Left cardiac atrium (tissue), 4 donors: ENCODE measurements at regions not wholly inside any gene's neighbourhood (a gene's known extent, or its start where the extent isn't known, plus 50 kb on each side); places are given as distances from the start of the nearest gene placed in this dataset.
"Not testable (repeated sequence)": the region's sequence is repeated elsewhere in the genome, so short reads cannot be mapped to it uniquely, and the experiment has no call there.

Source experiments
- ATAC-seq, 2 donors: fragments of 200-7000 bp; cut with Tn5 transposase; one replicate each; pipeline ENCODE4 v1.9.1; 2020; ENCODE audit warnings: mild to moderate bottlenecking in 2 of 2, moderate library complexity in 2 of 2
- DNase-seq: peaks from one replicate; pipeline ENCODE4 v3.0.0-alpha.2; 2020
- intact Hi-C, 2 donors: fragments of 100-400 bp; cut with DNase I; formaldehyde crosslinking; loops; one replicate each; pipeline versions ENCODE4 v1.14.1 to v1.15.1; 2022 to 2023
- donor health status: DM: no; HTN: yes; CAD: no.
- donor health status: DM: no; HTN: yes; CAD: no; lungs with severe emphysema.
- donor health status: DM: yes; HTN: yes; CAD: no.
- donor health status: Dilated cardiomyopathy.

GRCh38 chr5:9833871-9834270 is 203.7 kb upstream of the TAS2R1 start:
- no peak for DNase-seq
- ATAC-seq: no peak
- intact Hi-C loops: no loop called here

DNA sequence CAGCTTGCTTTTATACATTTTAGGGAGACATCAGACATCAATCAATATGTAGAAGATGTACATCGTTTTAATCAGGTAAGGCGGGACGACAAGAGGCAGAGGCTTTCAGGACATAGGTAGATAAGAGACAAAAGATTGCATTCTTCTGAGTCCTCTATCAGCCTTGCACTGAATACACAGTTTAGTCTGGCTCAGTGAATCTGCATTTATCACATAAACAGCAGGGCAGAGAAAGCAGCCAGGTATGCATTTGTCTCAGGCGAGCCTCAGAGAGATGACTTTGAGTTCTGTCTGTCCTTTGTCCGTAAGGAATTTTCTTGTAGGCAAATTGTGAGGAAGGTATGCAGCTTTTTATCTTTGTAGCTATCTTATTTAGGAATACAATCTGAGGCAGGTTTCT is 202.8 kb upstream of the TAS2R1 start:
- ATAC-seq (no peak), DNase-seq (no peak)
- intact Hi-C loops: no loop called here

GRCh38 chr5:9831823-9832222 is 201.7 kb upstream of the TAS2R1 start:
- intact Hi-C loops: no loop called here
- DNase-seq: no peak

DNA sequence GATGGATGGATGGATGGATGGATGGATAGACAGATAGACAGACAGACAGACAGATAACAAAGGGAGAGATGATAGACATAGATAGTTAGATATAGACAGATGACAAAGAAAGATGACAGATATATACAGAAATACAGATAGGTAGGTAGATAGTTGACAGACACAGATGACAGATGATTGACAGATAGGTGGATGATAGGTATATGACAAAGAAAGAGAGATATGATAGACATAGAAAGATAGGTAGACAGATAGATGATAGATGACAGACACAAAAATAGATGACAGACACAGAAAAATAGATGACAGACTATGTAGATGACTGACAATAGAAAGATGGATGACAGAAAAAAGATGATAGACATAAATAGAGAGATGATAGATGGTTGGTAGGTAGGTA is 200.0 kb upstream of the TAS2R1 start:
- no peak for ATAC-seq
- intact Hi-C loops: no loop called here
- no peak for DNase-seq

More at GRCh38 chr5:9831823-9832222, 201.7 kb upstream of the TAS2R1 start:
- ATAC-seq: no peak

DNA sequence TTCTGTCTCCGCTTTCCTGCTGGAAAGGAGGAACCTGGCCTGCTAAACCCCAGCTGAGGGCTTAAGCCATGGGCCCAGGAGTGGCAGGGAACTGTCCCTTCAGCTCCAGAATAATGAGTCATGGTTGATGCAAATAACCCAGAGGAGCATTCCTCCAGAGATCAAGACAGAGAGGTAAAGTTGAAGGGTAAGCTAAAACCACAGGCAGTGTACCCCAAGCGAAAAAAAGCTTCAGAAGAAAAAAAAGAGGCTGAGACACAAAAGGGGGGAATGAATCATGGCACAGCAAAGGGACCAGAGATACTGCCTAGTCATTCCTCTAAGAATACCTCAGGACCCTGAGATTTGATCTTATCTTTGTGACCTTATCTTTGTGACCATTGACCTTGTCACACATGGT is 199.5 kb upstream of the TAS2R1 start:
- no peak for DNase-seq
- no peak for ATAC-seq
- intact Hi-C loops: no loop called here

GRCh38 chr5:9820691-9821449 is 190.7 kb upstream of the TAS2R1 start:
- intact Hi-C loops: no loop called here
- ATAC-seq (no peak), DNase-seq (no peak)

GRCh38 chr5:9818340-9818845 is 188.2 kb upstream of the TAS2R1 start:
- no peak for ATAC-seq
- intact Hi-C loops: no loop called here
- DNase-seq: no peak

DNA sequence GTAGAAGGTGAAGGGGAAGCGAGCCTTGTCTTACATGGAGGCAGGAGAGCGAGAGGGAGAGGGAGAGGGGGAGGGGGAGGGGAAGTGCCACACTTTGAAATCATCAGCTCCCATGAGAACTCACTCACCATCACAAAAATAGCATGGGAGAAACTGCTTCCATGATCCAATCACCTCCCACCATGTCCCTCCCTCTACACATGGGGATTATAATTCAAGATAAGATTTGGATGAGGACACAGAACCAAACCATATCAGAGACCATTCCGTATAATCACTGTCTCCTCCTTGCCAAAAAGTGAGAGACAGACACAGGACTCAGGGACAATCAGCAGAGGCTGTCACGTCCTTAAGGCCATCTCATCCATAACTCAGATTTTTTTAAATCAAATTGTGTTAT is 187.7 kb upstream of the TAS2R1 start:
- intact Hi-C loops: no loop called here
- ATAC-seq (no peak), DNase-seq (no peak)

GRCh38 chr5:9815051-9815450 is 184.9 kb upstream of the TAS2R1 start:
- no peak for DNase-seq
- intact Hi-C loops: no loop called here
- ATAC-seq: no peak

GRCh38 chr5:9813305-9813704 is 183.2 kb upstream of the TAS2R1 start:
- intact Hi-C loops: no loop called here
- ATAC-seq (no peak), DNase-seq (no peak)

- intact Hi-C loops, DNase-seq, ATAC-seq: not testable (repeated sequence)
Measured at GRCh38 chr5:9807366-9807765, 177.2 kb upstream of the TAS2R1 start.

DNA sequence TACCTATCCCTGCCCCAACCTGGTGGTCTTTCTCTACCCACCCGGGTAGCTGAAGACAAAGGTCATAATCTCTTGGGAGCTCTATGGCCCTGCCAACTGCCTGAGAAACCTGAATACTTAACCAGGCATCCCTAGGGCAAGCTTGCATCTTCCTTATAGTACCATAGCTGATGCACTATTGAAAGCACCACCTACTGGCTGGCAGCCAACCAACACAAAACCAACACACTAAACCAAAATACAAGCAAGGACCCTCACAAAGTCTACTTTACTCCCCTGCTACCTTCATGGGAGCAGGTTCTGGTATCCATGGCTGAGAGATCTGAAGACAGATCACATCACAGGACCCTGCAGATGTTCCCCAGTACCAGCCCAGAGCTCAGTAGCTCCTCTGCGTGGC is 171.8 kb upstream of the TAS2R1 start:
- intact Hi-C loops: no loop called here
- DNase-seq: no peak
- ATAC-seq: no peak

DNA sequence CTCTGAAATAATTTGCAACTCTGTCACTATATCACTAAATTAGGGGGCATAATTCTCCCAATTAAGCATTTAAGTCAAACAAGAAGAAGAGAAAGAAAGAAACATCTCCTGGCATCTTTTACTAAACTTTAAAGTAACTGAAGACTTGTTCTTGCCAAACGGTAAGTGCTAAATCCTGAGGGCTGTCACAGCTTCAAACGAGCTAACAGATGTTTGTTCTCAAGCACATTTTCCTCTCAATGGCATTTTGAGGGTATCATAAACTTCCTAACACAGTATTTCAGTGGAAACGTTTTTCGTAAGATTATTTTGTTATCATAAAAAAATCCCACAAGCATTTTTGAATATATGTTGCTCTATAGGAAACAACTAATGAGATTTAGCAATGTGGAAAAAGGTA is 169.5 kb upstream of the TAS2R1 start:
- intact Hi-C loops: no loop called here

GRCh38 chr5:9790276-9790675 is 160.1 kb upstream of the TAS2R1 start:
- DNase-seq (no peak), ATAC-seq (no peak)
- intact Hi-C loops: no loop called here

More for the DNA sequence above, 169.5 kb upstream of the TAS2R1 start:
- ATAC-seq (no peak), DNase-seq (no peak)

DNA sequence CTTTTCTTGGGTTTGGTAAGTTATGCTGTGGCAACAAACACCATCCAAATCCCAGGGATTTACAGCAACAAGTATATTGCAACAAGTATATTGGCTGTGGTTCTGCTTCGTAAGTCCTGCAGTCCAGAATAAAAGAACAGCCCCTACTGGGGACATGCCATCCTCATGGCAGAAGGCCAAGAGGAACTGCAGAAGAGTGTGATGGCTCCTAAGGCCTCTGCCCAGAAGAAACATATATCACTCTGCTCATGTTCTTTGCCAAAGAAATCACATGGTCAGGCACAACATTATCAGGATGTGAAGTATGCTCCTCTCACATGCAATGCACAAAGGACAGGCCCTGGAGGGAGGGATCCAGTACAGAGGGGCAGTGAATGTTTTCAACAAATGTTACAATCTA is 159.6 kb upstream of the TAS2R1 start:
- intact Hi-C loops: no loop called here
- ATAC-seq (no peak), DNase-seq (no peak)

GRCh38 chr5:9787861-9788600 is 157.9 kb upstream of the TAS2R1 start:
- DNase-seq (no peak), ATAC-seq (peak in 1 of 2 donors; percentile 72)
- intact Hi-C loops: no loop called here

GRCh38 chr5:9786380-9787360 is 156.5 kb upstream of the TAS2R1 start:
- no peak for ATAC-seq
- intact Hi-C loops: no loop called here
- DNase-seq: no peak

DNA sequence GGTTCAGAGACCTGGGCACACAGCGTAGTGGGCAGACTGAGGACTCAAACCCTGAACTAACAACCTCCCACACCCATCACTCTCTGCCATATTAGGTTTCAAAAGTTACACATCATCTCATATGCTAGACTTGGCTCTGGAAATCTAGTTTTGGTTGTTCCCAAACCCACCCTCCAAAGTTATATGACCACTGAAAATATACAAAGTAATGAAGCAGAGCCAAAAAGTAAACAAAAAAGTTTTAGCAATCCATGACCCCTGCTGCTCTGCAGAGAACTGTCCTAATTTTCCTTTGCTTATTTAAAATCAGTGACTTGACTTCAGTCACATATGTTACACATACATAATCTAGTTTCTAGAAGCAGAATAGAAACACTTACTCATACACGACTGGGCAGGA is 155.6 kb upstream of the TAS2R1 start:
- ATAC-seq (no peak), DNase-seq (no peak)
- intact Hi-C loops: no loop called here

GRCh38 chr5:9784231-9784630 is 154.1 kb upstream of the TAS2R1 start:
- ATAC-seq (no peak), DNase-seq (no peak)
- intact Hi-C loops: no loop called here
